Upper lobe of left lung (tissue), 6 donors: ENCODE measurements at regions not wholly inside any gene's neighbourhood (a gene's known extent, or its start where the extent isn't known, plus 50 kb on each side); places are given as distances from the start of the nearest gene placed in this dataset.
"Not testable (repeated sequence)": the region's sequence is repeated elsewhere in the genome, so short reads cannot be mapped to it uniquely, and the experiment has no call there.

Experiments used
- ATAC-seq, 2 donors: fragments of 200-7000 bp; cut with Tn5 transposase; one replicate each; pipeline ENCODE4 v1.9.1; 2022; ENCODE audit warnings: mild to moderate bottlenecking in 2 of 2, moderate library complexity in 2 of 2; ENCODE audit not compliant: low FRiP score in 2 of 2
- DNase-seq, 2 donors: peaks; one replicate each; pipeline ENCODE4 v3.0.0-alpha.2; 2019 to 2020
- H3K27ac ChIP-seq, 4 donors: fragments of 200-600 bp; sonication (generic); one replicate each; pipeline ENCODE4 v1.5.1; 2016 to 2019
- H3K27me3 ChIP-seq, 4 donors: fragments of 200-600 bp; sonication (generic); one replicate each; pipeline ENCODE4 v1.5.1; 2017 to 2019
- H3K36me3 ChIP-seq, 4 donors: fragments of 200-600 bp; sonication (generic); one replicate each; pipeline ENCODE4 v1.5.1; 2016 to 2019
- H3K4me1 ChIP-seq, 4 donors: fragments of 200-600 bp; sonication (generic); one replicate each; pipeline ENCODE4 v1.5.1; 2018 to 2019
- H3K4me3 ChIP-seq, 4 donors: fragments of 200-600 bp; sonication (generic); one replicate each; pipeline ENCODE4 v1.5.1; 2017 to 2019; ENCODE audit warnings: mild to moderate bottlenecking in 2 of 4, moderate library complexity in 1 of 4
- H3K9me3 ChIP-seq, 4 donors: fragments of 200-600 bp; sonication (generic); one replicate each; pipeline ENCODE4 v1.5.1; 2018 to 2019
- CTCF ChIP-seq, 6 experiments: fragments of 450-650 bp in 4 of 6; fragments of 200-600 bp in 2 of 6; sonication (generic) in 2 of 6; IDR thresholded peaks; one replicate each; pipeline ENCODE4 v1.5.1; 2016 to 2019; ENCODE audit warnings: antibody characterized with exemption in 6 of 6
- EP300 ChIP-seq, 4 donors: sonication (generic); formaldehyde crosslinking; IDR thresholded peaks; one replicate each; pipeline ENCODE4 v1.5.1; 2017; ENCODE audit warnings: antibody characterized with exemption in 4 of 4, control low read depth in 2 of 4
- POLR2A ChIP-seq, 4 donors: fragments of 450-650 bp; IDR thresholded peaks; one replicate each; pipeline ENCODE4 v1.5.1; 2016 to 2017; ENCODE audit warnings: antibody characterized with exemption in 4 of 4, mild to moderate bottlenecking in 2 of 4
- POLR2AphosphoS5 ChIP-seq, 2 donors: sonication (generic); formaldehyde crosslinking; IDR thresholded peaks; one replicate each; pipeline ENCODE4 v1.5.1; 2017; ENCODE audit warnings: antibody characterized with exemption in 2 of 2
- WGBS, 2 donors: methylation state at CpG; one replicate each; pipeline ENCODE4 v1.1.5; 2017 to 2018; 5-methylcytosine and 5-hydroxymethylcytosine counted together
- donor health status: DM: no; HTN: no; CAD: no; lungs with moderate emphysema.
- donor health status: DM: no; HTN: yes; CAD: no; lungs with severe emphysema.

- DNase-seq (peak in 1 of 2 donors; percentile 23), ATAC-seq (peak in 1 of 2 donors; percentile 81)
- Histone ChIP-seq H3K4me1 (no peaks in the 10 kb centered on the region), H3K27me3 (no peaks in the 10 kb centered on the region), H3K4me3 (no peak overlapping the region), H3K27ac (no peak overlapping the region), H3K36me3 (no peaks in the 10 kb centered on the region), H3K9me3 (no peaks in the 10 kb centered on the region)
- 62 to 79% methylated on average over 4 of the region's 4 CpGs for WGBS, 2 donors
- TF ChIP-seq POLR2AphosphoS5 (IDR thresholded peaks at IDR 0.05) (no peak), POLR2A (IDR thresholded peaks at IDR 0.05) (no peak)
These were observed 385.6 kb downstream of the MLLT3 start for GRCh38 chr9:20236676-20237075.

- not testable (repeated sequence) for H3K27me3 ChIP-seq, H3K4me1 ChIP-seq, ATAC-seq, H3K27ac ChIP-seq, DNase-seq, H3K4me3 ChIP-seq, H3K36me3 ChIP-seq, H3K9me3 ChIP-seq
- WGBS, 2 donors: 90 to 95% methylated on average over 4 to 11 of the region's 11 CpGs
These were observed 387.1 kb downstream of the MLLT3 start for GRCh38 chr9:20235206-20235605.

DNA sequence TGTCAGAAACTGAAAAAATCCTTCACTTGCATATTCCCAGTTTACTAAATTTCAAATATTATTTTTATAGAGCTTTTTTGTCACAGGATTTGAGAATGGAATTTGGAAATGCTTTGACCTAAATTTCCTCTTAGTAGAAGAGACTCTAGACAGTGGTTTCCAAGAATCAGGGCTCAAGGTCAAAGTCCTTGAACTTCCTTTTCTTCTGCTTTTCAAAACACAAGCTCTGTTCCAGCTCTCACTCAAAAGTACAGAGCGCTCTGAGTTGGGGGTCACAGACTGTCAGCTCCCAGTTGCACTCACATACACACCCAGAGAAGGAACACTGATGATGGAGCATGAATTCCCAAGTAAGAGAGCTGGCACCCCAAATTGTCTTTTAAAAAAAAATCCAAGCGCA is 394.2 kb downstream of the MLLT3 start:
- Histone ChIP-seq H3K4me1 (no peaks in the 10 kb centered on the region), H3K4me3 (no peak overlapping the region), H3K9me3 (no peaks in the 10 kb centered on the region), H3K27me3 (no peaks in the 10 kb centered on the region), H3K27ac (no peak overlapping the region), H3K36me3 (no peaks in the 10 kb centered on the region)
- DNase-seq (no peak), ATAC-seq (no peak)
- 84 to 87% methylated on average over 2 of the region's 2 CpGs for WGBS, 2 donors
- TF ChIP-seq POLR2A (IDR thresholded peaks at IDR 0.05) (no peak), EP300 (IDR thresholded peaks at IDR 0.05) (no peak), CTCF (IDR thresholded peaks at IDR 0.05) (no peak), POLR2AphosphoS5 (IDR thresholded peaks at IDR 0.05) (no peak)

DNA sequence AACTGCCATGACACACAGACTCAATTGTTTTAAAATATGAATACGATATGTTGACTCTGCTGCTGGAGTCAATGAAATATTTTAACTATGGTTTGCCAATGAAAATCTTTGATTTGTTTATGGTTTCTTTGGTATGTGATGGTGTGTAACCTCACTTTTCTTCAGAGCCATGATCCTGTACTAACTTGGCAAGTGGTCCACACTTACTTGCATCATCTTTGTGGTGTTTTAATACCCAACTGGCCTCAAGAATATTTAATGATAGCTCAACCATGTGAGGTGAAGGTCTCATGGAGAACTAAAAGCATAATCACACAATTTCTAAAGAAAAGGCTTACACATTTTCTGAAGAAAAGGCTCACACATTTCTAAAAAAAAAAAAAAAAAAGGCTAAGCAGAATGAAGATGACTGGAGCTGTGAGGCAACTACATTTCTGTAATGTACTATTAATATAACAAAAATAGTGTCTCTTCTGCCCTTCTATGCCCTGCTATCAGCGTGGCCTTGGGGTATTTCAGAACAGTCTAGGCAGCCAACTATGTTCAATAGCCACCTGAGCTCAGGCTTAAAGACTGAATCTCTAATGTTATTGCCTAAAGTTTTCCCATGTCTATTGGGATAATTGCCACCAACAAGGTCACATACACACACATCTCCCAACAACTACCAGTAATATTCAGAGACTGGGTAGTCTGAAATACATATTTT is 395.0 kb downstream of the MLLT3 start:
- Histone ChIP-seq H3K4me3 (no peak overlapping the region), H3K27ac (no peak overlapping the region), H3K36me3 (no peaks in the 10 kb centered on the region), H3K4me1 (no peaks in the 10 kb centered on the region), H3K27me3 (no peaks in the 10 kb centered on the region), H3K9me3 (no peaks in the 10 kb centered on the region)
- TF ChIP-seq EP300 (IDR thresholded peaks at IDR 0.05) (no peak), POLR2A (IDR thresholded peaks at IDR 0.05) (no peak), CTCF (IDR thresholded peaks at IDR 0.05) (no peak)
- DNase-seq: no peak
- 45% methylated on average over 2 of the region's 2 CpGs for WGBS, 2 donors
- ATAC-seq: no peak

DNA sequence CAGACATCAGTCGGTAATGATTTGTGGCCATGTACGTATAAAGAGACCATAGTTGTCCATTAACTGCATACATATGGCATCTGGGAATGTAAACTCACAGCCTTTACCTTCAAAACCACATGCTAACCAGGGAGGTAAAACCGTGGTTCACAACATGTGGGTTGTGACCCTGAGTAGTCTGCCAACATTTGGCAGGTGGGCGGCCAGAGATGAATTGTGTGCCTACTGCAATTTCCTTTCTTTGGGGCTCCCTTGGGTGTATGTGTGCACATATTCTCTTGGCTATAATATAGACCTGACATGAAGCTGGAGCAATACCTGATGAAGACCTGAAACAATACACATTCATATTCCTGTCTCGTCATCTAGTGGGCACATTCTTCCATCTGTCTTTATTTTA is 396.0 kb downstream of the MLLT3 start:
- no peaks in the 10 kb centered on the region for H3K4me1 ChIP-seq
- no peaks in the 10 kb centered on the region for H3K36me3 ChIP-seq
- TF ChIP-seq EP300 (IDR thresholded peaks at IDR 0.05) (no peak), POLR2AphosphoS5 (IDR thresholded peaks at IDR 0.05) (no peak), POLR2A (IDR thresholded peaks at IDR 0.05) (no peak), CTCF (IDR thresholded peaks at IDR 0.05) (no peak)
- WGBS, 2 donors: 74 to 92% methylated on average over 5 of the region's 5 CpGs
- DNase-seq (no peak), ATAC-seq (no peak)
- no peak overlapping the region for H3K27ac ChIP-seq
- H3K27me3 ChIP-seq: no peaks in the 10 kb centered on the region
- no peak overlapping the region for H3K4me3 ChIP-seq
- H3K9me3 ChIP-seq: no peaks in the 10 kb centered on the region

DNA sequence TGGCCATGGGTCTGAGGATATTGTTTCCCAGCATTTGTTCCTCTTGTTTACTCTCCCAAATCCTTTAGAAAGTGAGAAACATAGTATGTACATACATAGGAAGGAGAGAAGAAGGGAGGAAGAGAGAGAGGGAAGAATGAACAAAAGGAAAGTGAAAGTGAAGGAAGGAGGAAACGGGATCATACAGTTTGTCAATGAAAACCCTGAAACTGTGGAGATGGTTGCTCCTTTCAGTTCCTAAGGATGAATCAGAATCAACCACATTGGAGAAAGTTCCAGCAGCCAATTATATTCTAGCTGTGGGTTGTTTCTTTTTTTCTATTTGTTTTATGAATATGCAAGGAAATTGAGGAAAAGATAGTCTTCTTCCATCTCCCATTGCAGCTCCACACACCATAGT is 396.5 kb downstream of the MLLT3 start:
- ATAC-seq (no peak), DNase-seq (no peak)
- Histone ChIP-seq H3K9me3 (no peaks in the 10 kb centered on the region), H3K27ac (no peak overlapping the region), H3K27me3 (no peaks in the 10 kb centered on the region), H3K4me1 (no peaks in the 10 kb centered on the region), H3K4me3 (no peak overlapping the region), H3K36me3 (no peaks in the 10 kb centered on the region)
- TF ChIP-seq POLR2A (IDR thresholded peaks at IDR 0.05) (no peak), CTCF (IDR thresholded peaks at IDR 0.05) (no peak), EP300 (IDR thresholded peaks at IDR 0.05) (no peak), POLR2AphosphoS5 (IDR thresholded peaks at IDR 0.05) (no peak)
- 65 to 78% methylated on average over 1 of the region's 1 CpG for WGBS, 2 donors
